Thyroid gland (tissue), 4 donors: ENCODE measurements at regions not wholly inside any gene's neighbourhood (a gene's known extent, or its start where the extent isn't known, plus 50 kb on each side); places are given as distances from the start of the nearest gene placed in this dataset.

Experiments used
- POLR2A ChIP-seq, 2 donors: fragments of 450-650 bp; IDR thresholded peaks; one replicate each; pipeline ENCODE4 v1.6.1; 2017; ENCODE audit warnings: antibody characterized with exemption in 2 of 2, mild to moderate bottlenecking in 2 of 2, moderate library complexity in 1 of 2
- TF ChIP-seq, protein P1 (sequence below), 6 experiments: fragments of 200-600 bp in 3 of 6; fragments of 450-650 bp in 3 of 6; sonication (generic) in 3 of 6; IDR thresholded peaks; one replicate each; pipeline ENCODE4 v1.5.1; 2016 to 2019; ENCODE audit warnings: antibody characterized with exemption in 6 of 6, mild to moderate bottlenecking in 2 of 6, inconsistent platforms in 1 of 6, moderate library complexity in 1 of 6

DNA sequence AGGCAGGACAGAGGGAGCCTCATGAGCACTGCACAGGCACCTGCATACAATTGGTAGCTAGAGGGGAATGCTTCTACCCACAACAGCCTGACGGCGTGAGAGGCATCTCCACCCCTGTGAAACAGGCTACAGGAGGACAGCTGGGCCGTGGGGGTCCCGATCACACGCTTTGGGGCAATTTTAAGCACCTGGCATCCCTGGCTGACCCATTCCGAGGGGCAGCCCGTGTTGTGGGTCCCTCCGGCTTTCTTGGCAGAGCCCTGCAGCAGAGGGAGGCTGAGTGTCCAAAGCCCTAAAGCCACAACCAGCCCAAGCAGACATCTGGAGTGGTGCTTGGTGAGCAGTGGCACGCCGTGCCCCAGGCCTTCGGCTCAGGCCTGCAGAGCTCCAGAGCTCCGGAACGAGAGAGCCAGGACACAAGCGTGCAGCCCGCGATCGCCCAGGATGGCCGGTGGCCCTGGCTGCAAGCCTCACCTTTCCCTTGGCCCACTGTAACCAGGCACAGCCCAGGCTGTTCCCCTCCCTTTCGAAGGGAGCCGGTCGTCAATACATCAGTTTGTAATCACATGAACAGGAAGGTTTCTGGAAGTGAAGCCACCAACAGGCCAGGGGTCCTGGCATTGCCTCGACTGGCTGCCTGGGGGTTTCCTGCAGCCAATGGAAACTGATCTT lies 81.4 kb downstream of the DLL1 start:
- TF ChIP-seq POLR2A (IDR thresholded peaks at IDR 0.05): no peak
- TF ChIP-seq, protein P1, sequence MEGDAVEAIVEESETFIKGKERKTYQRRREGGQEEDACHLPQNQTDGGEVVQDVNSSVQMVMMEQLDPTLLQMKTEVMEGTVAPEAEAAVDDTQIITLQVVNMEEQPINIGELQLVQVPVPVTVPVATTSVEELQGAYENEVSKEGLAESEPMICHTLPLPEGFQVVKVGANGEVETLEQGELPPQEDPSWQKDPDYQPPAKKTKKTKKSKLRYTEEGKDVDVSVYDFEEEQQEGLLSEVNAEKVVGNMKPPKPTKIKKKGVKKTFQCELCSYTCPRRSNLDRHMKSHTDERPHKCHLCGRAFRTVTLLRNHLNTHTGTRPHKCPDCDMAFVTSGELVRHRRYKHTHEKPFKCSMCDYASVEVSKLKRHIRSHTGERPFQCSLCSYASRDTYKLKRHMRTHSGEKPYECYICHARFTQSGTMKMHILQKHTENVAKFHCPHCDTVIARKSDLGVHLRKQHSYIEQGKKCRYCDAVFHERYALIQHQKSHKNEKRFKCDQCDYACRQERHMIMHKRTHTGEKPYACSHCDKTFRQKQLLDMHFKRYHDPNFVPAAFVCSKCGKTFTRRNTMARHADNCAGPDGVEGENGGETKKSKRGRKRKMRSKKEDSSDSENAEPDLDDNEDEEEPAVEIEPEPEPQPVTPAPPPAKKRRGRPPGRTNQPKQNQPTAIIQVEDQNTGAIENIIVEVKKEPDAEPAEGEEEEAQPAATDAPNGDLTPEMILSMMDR (IDR thresholded peaks at IDR 0.05): no peak
